PC-3 (cell line): ENCODE measurements at regions not wholly inside any gene's neighbourhood (a gene's known extent, or its start where the extent isn't known, plus 50 kb on each side); places are given as distances from the start of the nearest gene placed in this dataset.

Experiments used
- ATAC-seq: fragments of 200-7000 bp; cut with Tn5 transposase; 2 replicates; pipeline ENCODE4 v1.9.1; 2020; ENCODE audit warnings: mild to moderate bottlenecking, moderate library complexity
- BruUV-seq: library from RNA; stranded (reverse); fragments of 400-500 nt; replicated peaks from 2 replicates; lab custom pipeline; 2021; lab: Mats Ljungman, UMichigan
- CTCF ChIA-PET: fragments of 300-600 bp; sonication (Branson Sonifier 250); formaldehyde crosslinking; loops from one replicate; lab custom pipeline; 2022; ENCODE audit warnings: antibody characterized with exemption; lab: Charles Lee
- POLR2A ChIA-PET: fragments of 300-600 bp; sonication (Branson Sonifier 250); formaldehyde crosslinking; loops from one replicate; lab custom pipeline; 2022; ENCODE audit warnings: antibody characterized with exemption; ENCODE audit not compliant: unreplicated experiment; lab: Charles Lee
- DNase-seq: peaks from one replicate; pipeline ENCODE4 v3.0.0-alpha.2; 2015
- H2AFZ ChIP-seq: fragments of 300-600 bp; sonication (generic); 2 replicates; pipeline ENCODE4 v1.6.0; 2016; ENCODE audit warnings: antibody characterized with exemption, low read length
- H3F3A ChIP-seq: fragments of 300-600 bp; sonication (generic); one replicate; pipeline ENCODE4 v1.6.0; 2017; ENCODE audit warnings: antibody characterized with exemption, low read length, control low read depth, mild to moderate bottlenecking; ENCODE audit not compliant: unreplicated experiment
- H3K27ac ChIP-seq: fragments of 300-600 bp; sonication (generic); 2 replicates; pipeline ENCODE4 v1.5.1; 2016; ENCODE audit warnings: mild to moderate bottlenecking, low read length
- H3K27me3 ChIP-seq: fragments of 300-600 bp; sonication (generic); 2 replicates; pipeline ENCODE4 v1.6.1; 2016; ENCODE audit warnings: low read length, mixed read lengths
- H3K36me3 ChIP-seq: fragments of 300-600 bp; sonication (generic); 2 replicates; pipeline ENCODE4 v1.6.1; 2016; ENCODE audit warnings: low read depth, mixed run types, low read length, mixed read lengths
- H3K4me1 ChIP-seq: fragments of 300-600 bp; sonication (generic); 2 replicates; pipeline ENCODE4 v1.5.1; 2016; ENCODE audit warnings: low read length; ENCODE audit not compliant: insufficient read depth
- H3K4me2 ChIP-seq: fragments of 300-600 bp; sonication (generic); 2 replicates; pipeline ENCODE4 v1.6.0; 2016; ENCODE audit warnings: low read length
- H3K4me3 ChIP-seq: fragments of 300-600 bp; sonication (generic); 2 replicates; pipeline ENCODE4 v1.5.1; 2016; ENCODE audit warnings: mild to moderate bottlenecking, low read length, mixed read lengths
- H3K79me2 ChIP-seq: fragments of 300-600 bp; sonication (generic); 2 replicates; pipeline ENCODE4 v1.6.1; 2017; ENCODE audit warnings: low read length, mixed read lengths
- H3K9ac ChIP-seq: fragments of 300-600 bp; sonication (generic); 2 replicates; pipeline ENCODE4 v1.6.0; 2016; ENCODE audit warnings: mild to moderate bottlenecking, low read length
- H3K9me2 ChIP-seq: fragments of 300-600 bp; sonication (generic); replicated peaks from 2 replicates; pipeline ENCODE4 v1.6.1; 2016; ENCODE audit warnings: mixed run types, low read length, mixed read lengths
- H3K9me3 ChIP-seq: fragments of 300-600 bp; sonication (generic); 2 replicates; pipeline ENCODE4 v1.6.1; 2016; ENCODE audit warnings: low read length, mixed read lengths
- H4K20me1 ChIP-seq: fragments of 300-600 bp; sonication (generic); 2 replicates; pipeline ENCODE4 v1.6.1; 2016; ENCODE audit warnings: low read length, mixed read lengths
- CTCF ChIP-seq: fragments of 300-600 bp; sonication (generic); conservative IDR thresholded peaks from 2 replicates; pipeline ENCODE4 v1.5.1; 2017; ENCODE audit warnings: antibody characterized with exemption, low read depth, mild to moderate bottlenecking, low read length
- EZH2 ChIP-seq: fragments of 300-600 bp; sonication (generic); IDR thresholded peaks from one replicate; pipeline ENCODE4 v1.6.1; 2017; ENCODE audit warnings: antibody characterized with exemption, mild to moderate bottlenecking, low read length; ENCODE audit not compliant: unreplicated experiment
- EZH2phosphoT487 ChIP-seq: fragments of 300-600 bp; sonication (generic); IDR thresholded peaks from 2 replicates; pipeline ENCODE4 v1.6.1; 2018; ENCODE audit warnings: mild to moderate bottlenecking, antibody characterized with exemption, low read length, borderline replicate concordance
- intact Hi-C: fragments of 100-400 bp; cut with micrococcal nuclease; formaldehyde crosslinking; loops from 2 replicates; pipeline ENCODE4 v1.9.0; 2023

GRCh38 chr5:163607256-163607655, 101.8 kb downstream of the MAT2B start:
- Histone ChIP-seq H3K36me3 (no peaks in the 10 kb centered on the region), H3K4me2 (no peak overlapping the region), H3K27ac (no peak overlapping the region), H2AFZ (no peak overlapping the region), H3K79me2 (no peaks in the 10 kb centered on the region), H3K27me3 (peaks cover 40% of the 10 kb centered on the region), H4K20me1 (no peaks in the 10 kb centered on the region), H3K4me3 (no peak overlapping the region), H3K4me1 (no peaks in the 10 kb centered on the region), H3F3A (no peaks in the 10 kb centered on the region), H3K9me2 (no peaks in the 10 kb centered on the region), H3K9me3 (no peaks in the 10 kb centered on the region), H3K9ac (no peak overlapping the region)
- no peak for DNase-seq
- POLR2A ChIA-PET = no interaction called here
- no TSS peak for BruUV-seq
- intact Hi-C loops = no loop called here
- TF ChIP-seq EZH2 = no peak
- TF ChIP-seq EZH2phosphoT487 = no peak
- no peak for TF ChIP-seq CTCF
- CTCF ChIA-PET = no interaction called here
- ATAC-seq = no peak

GRCh38 chr5:163608621-163609020, 103.2 kb downstream of the MAT2B start:
- Histone ChIP-seq H3K4me1 (no peaks in the 10 kb centered on the region), H3F3A (no peaks in the 10 kb centered on the region), H3K27ac (no peak overlapping the region), H3K9ac (no peak overlapping the region), H2AFZ (no peak overlapping the region), H3K4me3 (no peak overlapping the region), H3K79me2 (no peaks in the 10 kb centered on the region), H3K36me3 (no peaks in the 10 kb centered on the region), H3K27me3 (peaks cover 53% of the 10 kb centered on the region), H4K20me1 (no peaks in the 10 kb centered on the region), H3K4me2 (no peak overlapping the region), H3K9me2 (no peaks in the 10 kb centered on the region), H3K9me3 (no peaks in the 10 kb centered on the region)
- TF ChIP-seq EZH2phosphoT487 = no peak
- no peak for TF ChIP-seq CTCF
- TF ChIP-seq EZH2 = no peak
- POLR2A ChIA-PET = no interaction called here
- CTCF ChIA-PET = no interaction called here
- DNase-seq (no peak), ATAC-seq (no peak)
- intact Hi-C loops = no loop called here
- no TSS peak for BruUV-seq

- Histone ChIP-seq H3K9ac (no peak overlapping the region), H2AFZ (no peak overlapping the region), H3K9me3 (no peaks in the 10 kb centered on the region), H3K79me2 (no peaks in the 10 kb centered on the region), H3K4me3 (no peak overlapping the region), H3K9me2 (no peaks in the 10 kb centered on the region), H3K36me3 (no peaks in the 10 kb centered on the region), H3K27ac (no peak overlapping the region), H3K4me1 (no peaks in the 10 kb centered on the region), H3K27me3 (peaks cover 57% of the 10 kb centered on the region), H4K20me1 (no peaks in the 10 kb centered on the region), H3F3A (no peaks in the 10 kb centered on the region), H3K4me2 (no peak overlapping the region)
- intact Hi-C loops = no loop called here
- ChIA-PET CTCF (no interaction called here), POLR2A (no interaction called here)
- DNase-seq (no peak), ATAC-seq (no peak)
- BruUV-seq = no TSS peak
- TF ChIP-seq CTCF (no peak), EZH2 (no peak), EZH2phosphoT487 (no peak)
Observed at GRCh38 chr5:163609910-163610309, 104.5 kb downstream of the MAT2B start.
